Motor neuron (in vitro differentiated cells): ENCODE measurements at regions not wholly inside any gene's neighbourhood (a gene's known extent, or its start where the extent isn't known, plus 50 kb on each side); places are given as distances from the start of the nearest gene placed in this dataset.
"Not testable (repeated sequence)": the region's sequence is repeated elsewhere in the genome, so short reads cannot be mapped to it uniquely, and the experiment has no call there.

Source experiments
- ATAC-seq, 8 experiments: fragments of 200-7000 bp; cut with Tn5 transposase; replicated peaks in 6 of 8; 2 replicates each; pipeline ENCODE4 v1.8.0; 2021; ENCODE audit warnings: mild to moderate bottlenecking in 8 of 8, moderate library complexity in 8 of 8
- H3K27ac ChIP-seq, 2 donors: fragments of 250-450 bp; sonication (Bioruptor Pico); 2 replicates each; pipeline ENCODE4 v1.9.0; 2021; ENCODE audit warnings: antibody characterized with exemption in 2 of 2, mild to moderate bottlenecking in 2 of 2, moderate library complexity in 1 of 2
- H3K4me1 ChIP-seq, 2 donors: fragments of 250-450 bp; sonication (Bioruptor Pico); replicated peaks in 1 of 2; 2 replicates each; pipeline ENCODE4 v1.6.1; 2021; ENCODE audit warnings: antibody characterized with exemption in 2 of 2, mild to moderate bottlenecking in 2 of 2, moderate library complexity in 1 of 2
- H3K4me3 ChIP-seq, 5 donors: fragments of 250-450 bp; sonication (Bioruptor Pico); 2 replicates each; pipeline ENCODE4 v1.9.0; 2021; ENCODE audit warnings: antibody characterized with exemption in 5 of 5, mild to moderate bottlenecking in 5 of 5, moderate library complexity in 4 of 5
- WGBS, 10 experiments: fragments of 450-650 bp; shearing (Covaris generic); methylation state at CpG; one replicate each; pipeline ENCODE4 v1.0.0; 2022; 5-methylcytosine and 5-hydroxymethylcytosine counted together
- in situ Hi-C, 9 experiments: fragments of 400-800 bp; cut with MboI; loops; one replicate each; pipeline ENCODE4 v1.15.0; 2021; ENCODE audit warnings: low sequenced_read_pairs in 9 of 9, low pct_unique_long_range_greater_than_20kb in 2 of 9; ENCODE audit not compliant: unreplicated experiment in 9 of 9

GRCh38 chr19:24032651-24033050 is 54.3 kb upstream of the ZNF254 start:
- in situ Hi-C loops, result no loop called here
- Histone ChIP-seq H3K4me3 (peak overlapping the region; percentile 75 to 95 (median 81)), H3K4me1 (peaks cover 7 to 21% of the 10 kb centered on the region in 2 donors), H3K27ac (peak overlapping the region in 1 of 2 donors; percentile 10)
- WGBS, 10 experiments, result 29 to 100% (median 74%) methylated on average over 1 to 13 of the region's 15 CpGs; no CpG with 5 or more reads in 2 of the 10 experiments
- no peak for ATAC-seq

GRCh38 chr19:24033301-24033962 is 53.6 kb upstream of the ZNF254 start:
- peaks cover 7 to 21% of the 10 kb centered on the region in 2 donors for H3K4me1 ChIP-seq
- peak overlapping the region; percentile 98 for H3K27ac ChIP-seq
- in situ Hi-C loops, result no loop called here
- 0 to 20% (median 1%) methylated on average over 1 to 14 of the region's 41 CpGs; no CpG with 5 or more reads in 4 of the 10 experiments for WGBS, 10 experiments
- peak overlapping the region; percentile 75 to 95 (median 81) for H3K4me3 ChIP-seq
- peak; percentile 92 to 98 (median 97) for ATAC-seq

- peak; percentile 9 to 45 (median 17) for ATAC-seq
- in situ Hi-C loops, result no loop called here
- H3K27ac ChIP-seq, result peak overlapping the region; percentile 98
- H3K4me1 ChIP-seq, result peaks cover 7 to 21% of the 10 kb centered on the region in 2 donors
- 0% methylated on average over 1 to 9 of the region's 15 CpGs; no CpG with 5 or more reads in 4 of the 10 experiments for WGBS, 10 experiments
- H3K4me3 ChIP-seq, result peak overlapping the region; percentile 75 to 95 (median 81)
Measured at GRCh38 chr19:24033963-24034342, 53.0 kb upstream of the ZNF254 start.

GRCh38 chr19:24035261-24035880 is 51.6 kb upstream of the ZNF254 start:
- Histone ChIP-seq H3K27ac (peak overlapping the region in 1 of 2 donors; percentile 34), H3K4me1 (peaks cover 7 to 21% of the 10 kb centered on the region in 2 donors), H3K4me3 (peak overlapping the region; percentile 75 to 95 (median 81))
- 68 to 100% (median 92%) methylated on average over 1 to 11 of the region's 12 CpGs; no CpG with 5 or more reads in 1 of the 10 experiments for WGBS, 10 experiments
- ATAC-seq, in situ Hi-C loops: not testable (repeated sequence)
